ENCODE measurements at regions not wholly inside any gene's neighbourhood (a gene's known extent, or its start where the extent isn't known, plus 50 kb on each side); places are given as distances from the start of the nearest gene placed in this dataset.

GRCh38 chr11:90286640-90287039, 63.8 kb upstream of the CHORDC1 start:
- TF ChIP-seq POLR2A (IDR thresholded peaks at IDR 0.05; ENCODE audit: low read depth) (no peak), CTCF (IDR thresholded peaks at IDR 0.05) (no peak), POLR2AphosphoS5 (IDR thresholded peaks at IDR 0.05) (no peak), EP300 (IDR thresholded peaks at IDR 0.05) (no peak)
